Keratinocyte (primary cell): ENCODE measurements at regions not wholly inside any gene's neighbourhood (a gene's known extent, or its start where the extent isn't known, plus 50 kb on each side); places are given as distances from the start of the nearest gene placed in this dataset.

Experiments
- CTCF ChIP-seq, 3 experiments: IDR thresholded peaks in 1 of 3; conservative IDR thresholded peaks in 1 of 3; optimal IDR thresholded peaks in 1 of 3; 2 replicates in 2 of 3; 3 replicates in 1 of 3; pipeline versions ENCODE3 to v1.5.1; 2011; ENCODE audit warnings: low read length in 3 of 3, mild to moderate bottlenecking in 3 of 3, moderate library complexity in 2 of 3, control low read depth in 1 of 3, inconsistent platforms in 1 of 3; ENCODE audit not compliant: insufficient read depth in 2 of 3; ENCODE audit errors: extremely low read depth in 1 of 3
- EZH2 ChIP-seq: IDR thresholded peaks from one replicate; pipeline ENCODE4 v1.6.1; 2012; ENCODE audit warnings: inconsistent platforms, mild to moderate bottlenecking, low read length, moderate library complexity

GRCh38 chr1:58090640-58091039 is 455.9 kb downstream of the OMA1 start:
- no peak for TF ChIP-seq CTCF (optimal IDR thresholded peaks at IDR 0.05 in 1 of 3, IDR thresholded peaks at IDR 0.05 in 1 of 3, conservative IDR thresholded peaks at IDR 0.05 in 1 of 3; ENCODE audit: extremely low read depth in 1 of 3, insufficient read depth in 2 of 3, low read length in 3 of 3)
- no peak for TF ChIP-seq EZH2
